Progenitor cell of endocrine pancreas (in vitro differentiated cells): ENCODE measurements at regions not wholly inside any gene's neighbourhood (a gene's known extent, or its start where the extent isn't known, plus 50 kb on each side); places are given as distances from the start of the nearest gene placed in this dataset.
"Not testable (repeated sequence)": the region's sequence is repeated elsewhere in the genome, so short reads cannot be mapped to it uniquely, and the experiment has no call there.

Experiments used
- DNase-seq: peaks from one replicate; pipeline ENCODE4 v3.0.0; 2021; ENCODE audit warnings: low spot score; ENCODE audit not compliant: unreplicated experiment
- H3K27ac Mint-ChIP-seq: 2 replicates; pipeline ENCODE4 v1.8.0; 2021; ENCODE audit warnings: mild to moderate bottlenecking, moderate library complexity, mixed read lengths
- H3K27me3 Mint-ChIP-seq: 2 replicates; pipeline ENCODE4 v1.8.0; 2021; ENCODE audit warnings: mixed read lengths
- H3K36me3 Mint-ChIP-seq: 2 replicates; pipeline ENCODE4 v1.8.0; 2022; ENCODE audit warnings: mixed read lengths; ENCODE audit not compliant: insufficient read depth
- H3K4me1 Mint-ChIP-seq: 2 replicates; pipeline ENCODE4 v1.8.0; 2021; ENCODE audit warnings: low read depth, mixed read lengths
- H3K4me3 Mint-ChIP-seq: 2 replicates; pipeline ENCODE4 v1.8.0; 2021; ENCODE audit warnings: low read depth, mild to moderate bottlenecking, moderate library complexity, mixed read lengths
- H3K9me3 Mint-ChIP-seq: 2 replicates; pipeline ENCODE4 v1.8.0; 2021; ENCODE audit warnings: low read depth, mixed read lengths
- TF ChIP-seq, protein P1 (sequence below): fragments of 200-600 bp; sonication (generic); IDR thresholded peaks from one replicate; pipeline ENCODE4 v1.5.0; 2021; ENCODE audit warnings: antibody characterized with exemption, mild to moderate bottlenecking; ENCODE audit not compliant: unreplicated experiment

DNA sequence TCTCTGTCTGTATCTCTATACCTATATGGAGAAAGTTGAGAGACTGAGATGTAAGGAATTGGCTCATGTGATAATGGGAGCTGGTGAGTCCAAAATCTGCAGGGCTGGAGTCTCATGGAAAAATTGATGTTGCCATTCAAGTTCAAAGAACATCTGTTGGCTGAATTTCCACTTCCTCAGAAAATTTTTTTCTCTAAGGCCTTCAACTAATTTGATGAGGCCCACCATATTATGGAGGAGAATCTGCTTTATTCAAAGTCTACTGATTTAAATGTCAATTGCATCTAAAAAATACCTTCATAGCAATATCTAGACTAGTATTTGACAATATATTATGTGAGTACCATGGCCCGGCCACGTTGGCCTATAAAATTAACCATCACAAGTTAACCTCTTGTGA is 261.4 kb downstream of the VRK1 start:
- no peaks in the 10 kb centered on the region for H3K9me3 Mint-ChIP-seq
- no peak overlapping the region for H3K27ac Mint-ChIP-seq
- H3K4me3 Mint-ChIP-seq, result no peak overlapping the region
- H3K27me3 Mint-ChIP-seq, result peaks cover 24% of the 10 kb centered on the region
- H3K4me1 Mint-ChIP-seq, result peaks cover 13% of the 10 kb centered on the region
- DNase-seq, result no peak
- TF ChIP-seq, protein P1, sequence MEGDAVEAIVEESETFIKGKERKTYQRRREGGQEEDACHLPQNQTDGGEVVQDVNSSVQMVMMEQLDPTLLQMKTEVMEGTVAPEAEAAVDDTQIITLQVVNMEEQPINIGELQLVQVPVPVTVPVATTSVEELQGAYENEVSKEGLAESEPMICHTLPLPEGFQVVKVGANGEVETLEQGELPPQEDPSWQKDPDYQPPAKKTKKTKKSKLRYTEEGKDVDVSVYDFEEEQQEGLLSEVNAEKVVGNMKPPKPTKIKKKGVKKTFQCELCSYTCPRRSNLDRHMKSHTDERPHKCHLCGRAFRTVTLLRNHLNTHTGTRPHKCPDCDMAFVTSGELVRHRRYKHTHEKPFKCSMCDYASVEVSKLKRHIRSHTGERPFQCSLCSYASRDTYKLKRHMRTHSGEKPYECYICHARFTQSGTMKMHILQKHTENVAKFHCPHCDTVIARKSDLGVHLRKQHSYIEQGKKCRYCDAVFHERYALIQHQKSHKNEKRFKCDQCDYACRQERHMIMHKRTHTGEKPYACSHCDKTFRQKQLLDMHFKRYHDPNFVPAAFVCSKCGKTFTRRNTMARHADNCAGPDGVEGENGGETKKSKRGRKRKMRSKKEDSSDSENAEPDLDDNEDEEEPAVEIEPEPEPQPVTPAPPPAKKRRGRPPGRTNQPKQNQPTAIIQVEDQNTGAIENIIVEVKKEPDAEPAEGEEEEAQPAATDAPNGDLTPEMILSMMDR, result no peak
- no peaks in the 10 kb centered on the region for H3K36me3 Mint-ChIP-seq

DNA sequence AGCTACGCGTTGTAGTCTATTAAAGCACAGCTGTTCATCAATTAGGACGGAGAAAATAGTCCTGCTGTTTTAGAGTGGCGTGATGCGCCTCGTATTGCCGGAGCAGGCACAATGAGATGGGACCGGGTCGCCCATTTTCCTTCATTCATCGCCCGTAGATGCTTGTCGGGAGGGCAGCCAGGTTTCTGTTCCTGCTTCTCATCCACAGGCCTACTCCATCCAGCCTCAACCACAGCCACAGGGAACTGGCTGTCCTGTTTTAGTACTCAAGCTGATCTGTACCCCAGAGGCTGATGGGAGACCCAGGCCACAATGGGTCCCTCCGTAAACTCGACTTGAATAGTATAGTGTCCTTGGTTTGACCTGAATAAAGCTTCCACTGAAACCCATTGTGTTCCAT is 264.0 kb downstream of the VRK1 start:
- Mint-ChIP-seq H3K27ac (no peak overlapping the region), H3K9me3 (no peaks in the 10 kb centered on the region), H3K4me1 (peaks cover 10% of the 10 kb centered on the region), H3K4me3 (no peak overlapping the region), H3K36me3 (no peaks in the 10 kb centered on the region), H3K27me3 (peaks cover 26% of the 10 kb centered on the region)
- TF ChIP-seq, protein P1, result no peak
- no peak for DNase-seq

DNA sequence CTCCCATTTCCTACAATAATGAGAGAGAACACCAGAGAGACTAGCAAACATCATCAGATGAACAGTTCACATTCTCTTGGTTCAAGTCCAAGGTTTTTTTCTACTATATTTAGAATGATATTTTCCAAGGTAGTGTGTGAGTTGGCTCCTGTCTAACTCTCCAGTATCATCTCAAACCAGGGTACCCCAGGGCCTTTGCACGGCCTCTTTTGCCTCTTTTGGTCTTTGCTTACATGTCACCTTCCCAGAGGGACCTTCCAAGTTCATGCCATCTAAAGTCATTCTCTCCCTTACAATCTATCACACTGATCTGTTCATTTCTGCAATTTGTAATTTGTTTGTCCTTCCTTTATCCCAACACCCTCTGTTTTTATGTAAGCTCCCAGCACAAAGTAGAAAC is 264.5 kb downstream of the VRK1 start:
- no peak overlapping the region for H3K4me3 Mint-ChIP-seq

DNA sequence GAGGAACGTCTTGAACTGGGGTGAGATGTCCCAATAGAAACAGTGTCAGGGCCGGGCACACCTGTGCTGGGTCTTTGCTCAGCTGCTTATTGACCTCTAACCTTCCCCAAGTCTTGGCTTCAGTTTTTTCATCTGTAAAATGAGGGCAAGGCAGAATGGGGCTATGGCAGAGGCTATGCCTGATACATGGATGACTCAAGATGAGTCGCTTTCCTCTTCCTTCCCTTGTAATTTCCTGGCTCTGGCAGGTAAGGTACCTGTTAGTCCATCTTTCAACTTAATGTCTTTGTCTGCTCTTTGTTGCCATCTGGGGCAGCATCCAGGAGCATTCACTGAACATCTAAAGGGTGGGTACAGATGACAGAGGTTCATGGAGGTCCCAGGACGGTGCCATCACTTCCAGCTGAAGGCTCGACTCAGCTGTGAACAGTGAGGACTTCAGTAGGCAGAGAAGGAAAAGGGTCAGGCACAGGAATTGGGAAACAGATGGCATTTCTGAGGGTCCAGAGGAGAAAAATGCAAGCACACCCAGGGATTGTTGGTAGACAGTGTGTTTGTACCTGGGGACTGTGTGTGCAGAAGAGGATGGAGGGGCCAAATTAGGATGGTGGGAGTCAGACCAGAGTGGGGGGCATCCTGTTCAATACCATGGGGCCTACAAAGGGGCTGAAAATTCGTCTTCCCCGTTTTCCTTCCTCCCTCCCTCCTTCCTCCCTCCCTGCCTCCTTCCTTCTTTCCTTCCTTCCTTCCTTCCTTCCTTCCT is 268.3 kb downstream of the VRK1 start:
- H3K9me3 Mint-ChIP-seq, result no peaks in the 10 kb centered on the region
- peak overlapping the region; percentile 39 for H3K27ac Mint-ChIP-seq
- H3K4me3 Mint-ChIP-seq, result no peak overlapping the region
- TF ChIP-seq, protein P1, result no peak
- peaks cover 33% of the 10 kb centered on the region for H3K27me3 Mint-ChIP-seq
- no peak for DNase-seq
- no peaks in the 10 kb centered on the region for H3K36me3 Mint-ChIP-seq
- no peaks in the 10 kb centered on the region for H3K4me1 Mint-ChIP-seq

More for the DNA sequence above, 264.5 kb downstream of the VRK1 start:
- DNase-seq, result no peak
- H3K4me1 Mint-ChIP-seq, result peaks cover 8% of the 10 kb centered on the region
- TF ChIP-seq, protein P1, result no peak
- H3K27me3 Mint-ChIP-seq, result peaks cover 31% of the 10 kb centered on the region
- H3K36me3 Mint-ChIP-seq, result no peaks in the 10 kb centered on the region
- H3K27ac Mint-ChIP-seq, result no peak overlapping the region
- H3K9me3 Mint-ChIP-seq, result no peaks in the 10 kb centered on the region

DNA sequence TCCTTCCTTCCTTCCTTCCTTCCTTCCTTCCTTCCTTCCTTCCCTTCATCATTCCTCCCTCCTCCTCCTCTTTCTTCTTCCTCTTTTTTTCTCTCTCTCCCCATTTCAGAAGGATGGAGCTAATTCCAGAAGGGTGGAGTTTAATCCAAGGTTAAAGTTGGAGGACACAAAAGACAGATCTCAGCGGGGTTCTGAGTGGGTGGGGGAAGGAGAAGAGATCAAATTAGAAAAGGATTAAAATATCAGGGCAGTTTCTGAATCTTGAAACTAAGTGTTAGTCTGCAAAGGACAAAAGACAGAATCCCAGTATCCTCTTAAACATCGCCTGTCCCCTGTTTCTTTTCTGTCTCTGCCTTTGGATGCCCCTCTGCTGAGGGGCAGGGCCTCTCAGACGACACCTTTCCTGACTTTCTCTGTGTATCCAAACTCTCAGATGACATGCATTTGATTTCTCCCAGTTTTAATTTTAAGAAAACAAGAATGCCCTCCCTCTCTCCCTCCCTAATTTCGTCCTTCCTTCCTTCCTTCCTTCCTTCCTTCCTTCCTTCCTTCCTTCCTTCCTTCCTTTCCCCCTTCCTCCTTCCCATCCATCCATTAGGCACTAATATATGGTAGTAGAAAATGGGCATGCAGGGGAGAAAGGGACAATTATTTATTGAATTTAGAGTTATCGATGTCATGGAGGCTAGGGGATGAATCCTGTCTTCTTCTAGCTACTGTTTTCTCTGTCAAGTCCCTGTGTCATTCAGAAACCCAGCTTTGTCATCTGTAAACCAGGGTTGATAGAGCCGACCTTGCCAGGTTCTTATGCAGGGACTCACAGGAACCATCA is 269.1 kb downstream of the VRK1 start:
- H3K4me3 Mint-ChIP-seq, result no peak overlapping the region
- TF ChIP-seq, protein P1, result no peak
- H3K36me3 Mint-ChIP-seq, result no peaks in the 10 kb centered on the region
- peaks cover 35% of the 10 kb centered on the region for H3K27me3 Mint-ChIP-seq
- no peak overlapping the region for H3K27ac Mint-ChIP-seq
- no peaks in the 10 kb centered on the region for H3K4me1 Mint-ChIP-seq
- no peak for DNase-seq
- no peaks in the 10 kb centered on the region for H3K9me3 Mint-ChIP-seq

DNA sequence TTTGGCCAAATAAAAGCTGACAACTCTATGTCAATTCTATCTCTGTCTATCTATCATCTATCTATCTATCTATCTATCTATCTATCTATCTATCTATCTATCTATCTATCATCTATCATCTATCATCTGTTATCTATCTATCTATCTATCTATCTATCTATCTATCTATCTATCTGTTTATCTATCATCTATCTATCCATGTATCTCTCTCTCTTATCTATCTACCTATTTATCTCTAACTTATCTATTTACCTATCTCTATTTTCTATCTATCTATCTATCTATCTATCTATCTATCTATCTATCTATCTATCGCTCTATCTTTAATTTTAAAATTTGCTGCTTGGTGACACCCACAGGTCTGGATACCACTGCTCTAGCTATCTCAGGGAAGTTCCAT is 271.1 kb downstream of the VRK1 start:
- not testable (repeated sequence) for DNase-seq, H3K9me3 Mint-ChIP-seq, H3K4me3 Mint-ChIP-seq, H3K27ac Mint-ChIP-seq, H3K4me1 Mint-ChIP-seq, H3K36me3 Mint-ChIP-seq
- peaks cover 34% of the 10 kb centered on the region for H3K27me3 Mint-ChIP-seq
